GM19193 (cell line): ENCODE measurements at regions not wholly inside any gene's neighbourhood (a gene's known extent, or its start where the extent isn't known, plus 50 kb on each side); places are given as distances from the start of the nearest gene placed in this dataset.

Experiments used
- POLR2A ChIP-seq: IDR thresholded peaks from 4 replicates; pipeline ENCODE4 v1.6.1; 2011; ENCODE audit not compliant: insufficient read depth, insufficient read length; ENCODE audit errors: extremely low read depth

- no peak for TF ChIP-seq POLR2A
Measured at GRCh38 chr10:78259391-78259790, 225.7 kb downstream of the RPS24 start.

- no peak for TF ChIP-seq POLR2A
Measured at GRCh38 chr10:78260141-78260540, 226.5 kb downstream of the RPS24 start.

GRCh38 chr10:78260680-78261079, 227.0 kb downstream of the RPS24 start:
- TF ChIP-seq POLR2A = no peak

- TF ChIP-seq POLR2A = no peak
Measured at GRCh38 chr10:78261291-78261690, 227.6 kb downstream of the RPS24 start.

- no peak for TF ChIP-seq POLR2A
Measured at GRCh38 chr10:78262860-78263259, 229.2 kb downstream of the RPS24 start.

- TF ChIP-seq POLR2A = no peak
Measured at GRCh38 chr10:78263521-78263988, 229.9 kb downstream of the RPS24 start.

- no peak for TF ChIP-seq POLR2A
Measured at GRCh38 chr10:78264361-78264760, 230.7 kb downstream of the RPS24 start.

GRCh38 chr10:78266741-78267469, 233.2 kb downstream of the RPS24 start:
- TF ChIP-seq POLR2A = no peak

- no peak for TF ChIP-seq POLR2A
Measured at GRCh38 chr10:78267598-78267997, 233.9 kb downstream of the RPS24 start.

GRCh38 chr10:78269060-78269459, 235.4 kb downstream of the RPS24 start:
- no peak for TF ChIP-seq POLR2A

GRCh38 chr10:78272329-78272728, 238.7 kb downstream of the RPS24 start:
- TF ChIP-seq POLR2A = no peak

- no peak for TF ChIP-seq POLR2A
Measured at GRCh38 chr10:78274491-78274890, 240.8 kb downstream of the RPS24 start.

GRCh38 chr10:78276139-78276538, 242.5 kb downstream of the RPS24 start:
- TF ChIP-seq POLR2A = no peak

- TF ChIP-seq POLR2A = no peak
Measured at GRCh38 chr10:78277314-78278057, 243.8 kb downstream of the RPS24 start.

- no peak for TF ChIP-seq POLR2A
Measured at GRCh38 chr10:78278058-78278404, 244.4 kb downstream of the RPS24 start.

- no peak for TF ChIP-seq POLR2A
Measured at GRCh38 chr10:78279756-78280155, 246.1 kb downstream of the RPS24 start.
